ENCODE measurements at regions not wholly inside any gene's neighbourhood (a gene's known extent, or its start where the extent isn't known, plus 50 kb on each side); places are given as distances from the start of the nearest gene placed in this dataset.

GRCh38 chr4:149029056-149029651 is 586.9 kb upstream of the NR3C2 start:
- no peak for DNase-seq

DNA sequence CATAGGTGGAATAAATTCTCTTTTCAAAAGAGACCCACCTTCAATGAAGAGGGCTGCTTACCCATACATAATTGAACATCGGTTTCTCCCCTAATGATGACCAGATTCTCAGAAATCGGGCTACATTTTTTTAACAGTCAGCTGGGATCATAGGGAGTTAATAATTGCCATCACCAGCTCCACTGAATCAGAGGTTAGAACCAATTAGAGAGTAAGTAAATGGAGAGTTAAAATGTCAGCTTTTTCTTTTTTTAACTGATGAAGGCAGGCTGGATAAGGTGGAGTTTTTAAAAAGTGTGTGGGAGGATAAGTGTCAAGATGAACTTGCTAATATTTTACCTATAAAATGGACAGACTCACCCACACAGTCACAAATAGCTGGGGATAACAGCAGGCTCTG is 584.5 kb upstream of the NR3C2 start:
- DNase-seq: no peak

DNA sequence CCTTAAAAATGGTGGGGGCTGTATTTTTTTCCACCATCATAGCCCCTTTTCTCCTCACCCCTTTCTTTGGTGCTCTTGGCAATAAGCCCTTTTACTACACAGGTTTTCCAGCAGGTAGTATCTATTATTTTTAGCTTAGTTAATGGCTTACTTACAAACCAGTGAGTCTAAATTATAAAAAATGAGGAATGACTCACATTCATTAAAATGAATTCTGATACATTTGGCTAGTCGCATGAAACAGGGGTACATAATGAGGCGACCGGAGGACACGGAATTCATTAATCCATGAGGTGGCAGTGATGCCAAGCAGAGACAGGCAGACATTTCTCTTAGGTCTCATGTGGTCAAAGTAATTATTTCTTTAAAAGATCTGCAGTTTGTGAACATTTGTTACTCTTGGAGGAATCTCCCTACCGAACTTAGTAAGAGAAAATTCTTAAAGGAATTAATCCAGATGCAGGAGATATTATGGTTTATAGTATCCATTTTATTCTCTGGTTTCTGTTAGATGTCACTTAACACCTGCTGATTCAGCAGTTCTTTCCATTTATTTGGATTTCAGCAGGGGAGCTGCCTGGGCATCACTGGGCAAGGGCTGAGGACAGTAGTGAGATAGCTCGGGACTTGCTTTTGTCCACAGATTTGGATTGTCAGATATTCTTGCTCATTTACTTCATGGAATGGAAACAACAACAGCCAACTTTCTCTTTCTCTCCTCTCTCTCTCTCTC is 575.0 kb upstream of the NR3C2 start:
- no peak for DNase-seq

DNA sequence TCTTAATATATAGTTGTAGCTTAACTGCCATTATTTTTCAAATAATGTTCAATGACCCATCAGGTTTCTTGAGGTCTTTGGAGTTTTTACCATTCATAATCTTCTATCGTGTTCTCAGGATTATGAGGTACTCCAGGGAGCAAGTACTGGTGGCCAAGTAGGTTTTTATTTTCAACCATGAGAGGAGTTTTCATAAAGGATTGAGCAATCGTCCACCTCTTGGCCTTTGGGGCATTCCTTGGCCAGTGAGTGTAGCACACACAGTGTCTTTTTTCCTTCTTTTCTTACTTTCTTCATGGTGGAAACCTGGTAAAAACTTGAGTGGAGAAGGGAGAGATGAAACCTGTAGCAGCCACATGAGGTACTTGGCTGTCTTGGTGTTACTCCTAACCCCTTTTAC is 567.0 kb upstream of the NR3C2 start:
- DNase-seq: no peak

DNA sequence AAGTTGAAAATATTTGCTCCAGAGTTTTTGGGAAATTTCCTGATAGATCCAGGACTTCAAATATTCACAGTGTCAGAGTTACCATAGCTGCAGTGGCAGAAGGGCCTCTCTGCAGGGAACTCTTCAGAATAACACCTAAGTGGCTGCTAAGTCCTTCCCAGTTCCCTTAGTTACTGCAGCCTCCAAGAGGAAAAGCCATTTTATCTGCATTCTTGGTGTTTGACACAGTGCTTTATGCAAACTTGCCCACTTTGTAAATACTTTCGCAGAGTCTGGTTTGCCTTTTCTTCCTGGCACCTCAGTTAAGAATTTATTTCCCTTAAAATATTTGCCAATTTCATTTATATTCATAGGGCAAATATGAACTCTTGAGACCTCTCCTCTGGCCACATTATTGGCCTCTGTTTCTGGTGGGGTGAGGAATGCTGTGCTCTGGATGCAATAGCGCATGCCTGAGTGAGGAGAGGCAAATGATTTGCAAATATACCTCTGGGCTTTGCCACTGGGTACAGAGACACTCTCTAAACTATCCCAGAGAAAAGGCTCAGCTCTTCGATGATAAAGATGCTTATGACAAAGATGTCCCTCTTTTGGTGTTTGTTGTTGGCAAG is 566.3 kb upstream of the NR3C2 start:
- DNase-seq: no peak

- no peak for DNase-seq
Measured at GRCh38 chr4:149005191-149005590, 563.0 kb upstream of the NR3C2 start.

GRCh38 chr4:148999924-149000323 is 557.7 kb upstream of the NR3C2 start:
- DNase-seq: no peak

DNA sequence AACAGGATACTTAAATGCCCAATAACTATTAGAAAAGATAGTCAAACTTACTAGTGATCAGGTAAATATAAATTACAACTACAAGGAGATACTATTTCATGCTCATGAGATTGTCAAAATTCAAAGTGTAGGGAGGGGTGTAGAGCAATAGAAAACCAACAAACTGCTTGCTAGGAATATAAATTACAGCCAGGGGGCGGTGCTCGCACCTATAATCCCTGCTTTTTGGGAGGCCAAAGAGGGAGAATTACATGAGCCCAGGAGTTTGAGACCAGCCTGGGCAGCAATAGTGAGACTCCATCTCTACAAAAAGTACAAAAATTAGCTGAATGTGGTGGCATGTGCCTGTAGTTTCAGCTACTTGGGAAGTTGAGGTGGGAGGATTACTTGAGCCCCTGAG is 556.5 kb upstream of the NR3C2 start:
- DNase-seq: no peak

DNA sequence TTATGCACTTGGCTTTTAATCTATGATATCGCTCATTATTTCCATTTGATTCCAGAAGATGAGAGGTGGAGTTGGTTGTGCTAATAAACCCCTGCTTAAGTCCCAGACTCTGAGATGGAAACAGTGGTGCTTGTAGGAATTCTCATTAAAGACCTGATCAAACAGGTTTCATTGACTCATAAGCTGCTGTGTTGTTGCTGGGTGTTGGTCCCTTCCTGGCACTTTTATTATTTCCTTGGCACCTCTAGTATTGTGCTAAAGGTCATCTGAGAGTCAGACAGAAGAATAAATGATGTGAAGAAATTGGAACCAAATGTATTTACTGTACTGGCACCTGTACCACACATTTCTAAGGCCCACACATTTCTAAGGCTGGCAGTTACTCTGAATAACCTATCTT is 544.7 kb upstream of the NR3C2 start:
- no peak for DNase-seq

DNA sequence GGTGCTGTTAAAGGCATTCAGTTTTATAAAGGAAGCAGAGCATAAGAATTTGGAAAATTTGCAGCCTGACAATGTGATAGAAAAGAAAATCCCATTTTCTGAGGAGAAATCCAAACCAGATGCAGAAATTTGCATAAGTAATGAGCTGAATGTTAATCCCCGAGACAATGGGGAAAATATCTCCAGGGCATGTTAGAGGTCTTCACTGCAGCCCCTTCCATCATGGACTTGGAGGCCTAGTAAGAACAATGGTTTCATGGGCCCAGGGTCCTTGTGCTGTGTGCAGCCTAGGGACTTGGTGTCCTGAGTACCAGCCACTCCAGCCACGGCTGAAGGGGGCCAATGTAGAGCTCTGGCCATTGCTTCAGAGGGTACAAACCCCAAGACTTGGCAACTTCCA is 542.7 kb upstream of the NR3C2 start:
- no peak for DNase-seq

DNA sequence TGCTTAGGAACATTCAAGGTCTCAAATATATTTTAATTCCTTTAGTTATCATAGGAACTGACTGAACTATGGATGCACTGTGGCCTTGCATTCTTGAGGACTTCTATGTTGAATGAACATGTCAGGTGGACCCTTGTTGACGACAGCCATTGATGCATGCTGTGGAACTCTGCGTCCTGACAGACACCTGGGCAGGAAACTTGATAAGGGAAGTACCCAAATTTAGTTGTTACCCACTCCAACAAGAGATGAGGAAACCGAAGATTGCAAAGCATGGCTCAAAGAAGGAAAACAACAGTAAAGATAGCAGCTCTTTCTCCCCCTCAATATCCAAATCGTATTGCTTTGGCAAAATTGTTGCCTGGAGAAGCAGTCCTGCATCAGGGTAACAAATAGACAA is 540.0 kb upstream of the NR3C2 start:
- no peak for DNase-seq

DNA sequence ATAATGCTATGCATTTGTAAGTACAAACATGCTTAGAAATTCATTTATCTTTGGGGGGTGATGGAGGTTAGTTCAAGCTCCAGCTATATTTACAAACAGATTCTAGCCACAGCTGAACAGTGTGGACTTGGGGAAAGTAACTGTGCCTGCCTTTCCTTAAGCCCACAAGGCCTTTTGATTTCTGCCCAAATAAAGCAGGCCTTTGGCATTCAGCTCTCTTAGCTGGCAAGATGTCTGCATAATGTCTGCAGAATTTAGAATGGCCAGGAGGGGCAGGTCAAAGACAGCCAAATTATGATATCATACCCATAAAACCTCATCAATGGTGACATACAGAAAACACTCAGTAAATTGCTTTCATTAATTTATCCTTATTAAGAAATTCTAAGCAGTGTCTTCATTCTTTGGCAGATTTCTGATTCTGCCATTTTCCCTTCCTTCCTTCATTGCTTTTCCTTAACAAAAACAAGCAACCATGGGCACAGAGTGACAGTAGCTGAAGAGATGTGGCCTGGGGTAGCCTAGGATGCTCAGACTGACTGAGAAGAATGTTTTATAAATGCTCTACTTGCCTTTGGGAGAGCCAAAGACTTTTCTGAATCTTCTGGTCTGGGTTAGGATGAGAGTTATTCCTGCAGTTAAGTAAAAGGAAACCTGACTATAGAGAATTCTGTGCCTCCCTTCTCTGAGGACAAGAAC is 538.7 kb upstream of the NR3C2 start:
- DNase-seq: no peak

DNA sequence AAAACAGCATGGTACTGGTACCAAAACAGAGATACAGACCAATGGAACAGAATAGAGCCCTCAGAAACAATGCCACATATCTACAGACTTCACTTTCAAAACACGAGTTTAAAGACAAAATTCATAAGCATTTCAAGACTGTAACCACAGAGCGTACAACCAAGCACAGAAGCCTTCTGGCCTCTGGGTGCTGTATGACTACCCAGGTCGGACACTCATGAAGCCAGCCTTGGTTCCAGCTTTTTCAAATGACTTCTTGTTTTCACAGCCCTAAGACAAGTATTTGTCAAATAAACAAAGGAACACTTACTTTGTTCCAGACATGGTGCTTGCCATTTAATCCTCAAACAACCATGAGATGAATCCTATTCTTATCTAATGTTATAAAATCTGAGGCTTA is 536.1 kb upstream of the NR3C2 start:
- no peak for DNase-seq

DNA sequence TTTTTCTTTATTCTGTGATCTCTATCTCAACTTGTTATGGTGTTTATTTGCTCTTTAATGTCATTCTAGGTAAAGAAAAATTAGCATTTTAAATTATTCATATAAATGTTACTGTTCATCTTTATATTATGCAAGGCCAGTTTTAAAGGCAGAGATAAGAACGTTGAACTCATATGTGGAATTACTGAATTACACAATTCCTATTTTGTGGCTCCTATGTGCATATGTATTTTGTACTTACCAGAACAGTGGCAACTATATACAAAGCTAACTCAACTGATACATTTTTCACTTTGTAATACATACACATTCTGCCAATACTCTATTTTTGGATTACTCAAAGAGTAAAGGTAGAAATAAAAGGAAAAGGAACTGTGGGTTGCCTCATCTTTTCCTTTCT is 533.2 kb upstream of the NR3C2 start:
- DNase-seq: no peak

GRCh38 chr4:148965080-148965479 is 522.9 kb upstream of the NR3C2 start:
- DNase-seq: no peak

GRCh38 chr4:148964456-148964855 is 522.2 kb upstream of the NR3C2 start:
- no peak for DNase-seq

GRCh38 chr4:148962539-148963290 is 520.5 kb upstream of the NR3C2 start:
- no peak for DNase-seq

DNA sequence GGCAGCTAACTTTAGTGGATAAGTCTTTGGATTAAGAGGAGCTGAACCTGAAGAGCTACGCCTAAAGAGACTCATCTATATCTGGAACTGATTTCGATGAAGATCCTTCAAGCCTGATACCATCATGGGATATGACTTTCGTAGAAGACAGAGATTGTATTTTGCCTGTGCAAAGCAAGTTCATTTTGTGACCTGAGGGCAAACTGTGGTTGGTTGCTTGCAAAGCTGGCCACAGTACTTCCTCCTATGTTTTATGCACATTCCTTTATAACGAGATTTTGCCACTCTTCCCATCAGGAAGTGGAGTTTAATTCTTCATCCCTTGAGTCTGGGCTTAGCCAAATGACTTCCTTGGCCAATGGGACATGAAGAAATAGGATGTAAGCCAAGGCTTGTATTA is 519.3 kb upstream of the NR3C2 start:
- DNase-seq: no peak

DNA sequence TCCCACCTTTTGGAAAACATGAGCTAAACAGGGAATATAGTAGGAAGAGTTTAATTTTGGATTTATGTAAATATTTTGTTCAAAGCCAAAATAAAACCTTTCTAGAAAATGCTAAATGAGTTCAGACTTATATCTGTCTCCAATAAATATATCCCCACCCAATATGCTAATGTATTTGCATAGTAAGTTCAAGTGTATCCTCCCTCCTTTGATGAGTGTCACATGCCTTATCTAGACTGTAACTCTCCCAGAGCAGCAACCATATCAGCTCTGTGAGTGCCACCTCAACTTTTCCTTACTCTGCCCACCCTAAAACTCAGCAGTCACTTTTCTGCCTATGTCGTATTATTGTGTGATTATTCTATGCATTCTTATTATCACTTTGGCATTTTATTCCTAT is 516.1 kb upstream of the NR3C2 start:
- no peak for DNase-seq

DNA sequence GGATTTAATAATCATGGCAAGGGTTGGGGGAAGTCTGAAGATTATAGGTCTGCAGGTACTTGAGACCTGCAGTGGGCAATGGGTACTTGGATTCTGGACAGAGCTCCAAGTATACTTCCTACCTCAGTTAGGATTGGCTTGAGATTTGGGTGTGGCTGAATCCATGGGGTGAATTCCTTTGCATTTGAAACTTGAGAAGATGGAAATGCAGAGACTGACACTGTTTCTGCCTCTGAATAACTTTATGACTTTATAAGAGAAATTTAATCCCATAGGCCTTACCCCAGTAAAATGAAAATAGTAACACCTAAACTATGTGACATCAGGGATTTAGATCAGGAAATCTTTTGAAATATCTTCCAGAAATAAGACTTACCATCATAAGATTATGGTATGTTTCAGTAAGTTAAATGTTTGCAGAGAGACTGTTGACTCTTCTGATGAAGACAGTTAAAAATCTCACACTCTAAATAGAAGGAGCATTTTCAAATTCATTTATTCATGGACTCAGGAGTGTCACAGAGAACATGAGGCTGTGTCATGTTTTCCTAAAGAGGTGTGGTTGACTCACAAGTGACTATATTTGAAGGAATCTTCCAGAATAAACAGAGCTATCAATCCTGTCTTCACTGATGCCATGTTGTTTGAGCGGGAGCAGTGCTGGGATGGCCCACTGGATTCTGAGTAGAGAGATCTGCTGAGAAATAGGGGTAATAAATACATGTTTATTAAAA is 513.5 kb upstream of the NR3C2 start:
- DNase-seq: no peak

DNA sequence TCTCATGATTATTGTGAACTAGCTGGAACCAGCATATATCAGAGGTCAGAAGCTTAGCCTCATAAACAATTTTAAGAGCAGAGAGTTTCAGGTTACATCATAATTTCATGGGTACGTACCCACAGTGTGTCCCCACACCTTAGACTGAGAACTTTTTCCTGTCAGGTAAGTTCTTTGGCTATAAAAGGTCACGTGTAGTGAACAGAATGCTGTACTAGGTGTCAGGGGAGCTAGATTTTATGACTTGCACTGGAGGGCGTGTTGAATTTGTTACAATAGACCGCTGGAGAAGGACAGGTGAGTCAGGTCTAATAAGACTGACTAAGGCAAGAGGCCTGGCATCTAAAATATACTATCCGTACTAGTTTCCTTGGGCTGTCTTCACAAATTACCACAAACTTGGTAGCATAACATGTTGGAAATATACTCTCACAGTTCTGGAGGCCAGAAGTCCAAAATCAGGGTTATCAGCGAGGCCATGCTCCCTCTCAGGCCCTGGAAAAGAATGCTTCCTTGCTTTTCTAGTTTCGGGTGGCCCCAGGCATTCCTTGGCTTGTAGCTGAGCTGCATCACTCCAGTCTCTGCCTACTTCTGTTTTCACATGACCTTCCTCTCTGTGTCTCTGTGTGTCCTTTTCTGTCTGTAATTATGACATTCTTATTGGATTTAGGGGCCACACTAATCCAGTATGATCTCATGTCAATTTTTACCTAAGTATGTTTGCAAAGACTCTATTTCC is 512.0 kb upstream of the NR3C2 start:
- no peak for DNase-seq

- DNase-seq: no peak
Measured at GRCh38 chr4:148951346-148951745, 509.1 kb upstream of the NR3C2 start.
